ENCODE measurements at regions not wholly inside any gene's neighbourhood (a gene's known extent, or its start where the extent isn't known, plus 50 kb on each side); places are given as distances from the start of the nearest gene placed in this dataset.

DNA sequence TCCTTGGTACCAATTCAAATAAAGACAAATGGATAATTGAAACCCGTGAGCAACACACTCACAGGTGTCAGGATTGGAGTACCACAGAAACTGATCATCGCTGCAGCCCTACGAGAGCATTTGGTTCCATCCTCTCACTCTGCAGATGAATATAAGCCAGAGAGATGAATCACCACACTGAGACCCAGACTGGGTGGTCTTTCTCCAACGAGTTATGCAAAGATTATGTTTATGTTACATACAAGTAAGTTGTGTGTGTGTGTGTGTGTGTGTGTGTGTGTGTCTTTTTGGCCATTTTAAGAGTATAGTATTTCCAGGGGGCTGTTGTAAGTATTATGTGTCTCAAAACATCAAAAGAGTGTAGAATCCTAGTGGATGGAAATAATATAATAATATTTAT, 329.5 kb upstream of the ZFP42 start:
- TF ChIP-seq CTCF (IDR thresholded peaks at IDR 0.05; ENCODE audit: insufficient read depth, low read length) = no peak
- TF ChIP-seq POLR2AphosphoS5 (IDR thresholded peaks at IDR 0.05; ENCODE audit: low read depth) = no peak
